Stimulated activated CD8-positive, alpha-beta memory T cell treated with anti-CD3 and anti-CD28 coated beads, Interleukin-15, amount 100 ng/mL, for 48 hours (primary cell): ENCODE measurements at regions not wholly inside any gene's neighbourhood (a gene's known extent, or its start where the extent isn't known, plus 50 kb on each side); places are given as distances from the start of the nearest gene placed in this dataset.

ENCODE experiments used
- DNase-seq, 2 donors: peaks; one replicate each; pipeline ENCODE4 v3.0.0-alpha.2; 2020; ENCODE audit warnings: low read depth in 2 of 2

DNA sequence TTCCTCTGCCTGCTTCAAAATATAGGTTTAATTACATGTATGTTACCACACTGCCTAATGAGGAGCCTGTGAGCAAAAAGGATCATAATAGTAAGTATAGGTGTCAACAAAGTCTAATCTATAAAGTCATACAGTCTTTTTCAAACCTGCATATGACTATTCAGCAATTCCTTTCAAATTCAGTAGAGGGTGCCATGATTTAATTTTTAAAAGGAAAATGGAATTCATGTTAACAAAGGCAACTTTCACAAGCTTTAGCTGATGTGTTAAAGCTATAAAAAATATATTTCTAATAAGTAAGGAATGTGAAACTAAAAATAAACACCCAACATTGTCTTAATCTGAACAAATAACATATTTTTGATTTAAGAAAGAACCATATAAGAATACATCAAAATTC lies 52.1 kb downstream of the MPP7 start:
- no peak for DNase-seq

DNA sequence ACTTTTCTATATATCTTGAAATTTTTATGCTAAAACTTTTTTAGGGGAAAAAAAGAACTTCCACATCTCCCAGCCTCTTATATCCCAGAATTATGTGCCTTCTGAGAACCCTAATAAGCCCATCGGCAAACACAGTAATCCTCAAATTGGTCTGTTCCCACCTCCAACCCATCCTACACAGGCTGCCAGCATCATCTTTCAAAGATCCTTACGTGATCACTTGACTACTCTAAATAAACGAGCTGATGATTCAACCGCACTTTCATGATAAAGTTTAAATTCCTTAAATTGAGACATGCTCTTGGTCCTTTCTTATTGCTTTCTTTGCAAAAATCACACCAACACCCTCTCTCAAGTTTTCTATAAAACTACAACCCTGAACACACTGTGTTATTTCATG lies 52.5 kb downstream of the MPP7 start:
- DNase-seq = no peak

DNA sequence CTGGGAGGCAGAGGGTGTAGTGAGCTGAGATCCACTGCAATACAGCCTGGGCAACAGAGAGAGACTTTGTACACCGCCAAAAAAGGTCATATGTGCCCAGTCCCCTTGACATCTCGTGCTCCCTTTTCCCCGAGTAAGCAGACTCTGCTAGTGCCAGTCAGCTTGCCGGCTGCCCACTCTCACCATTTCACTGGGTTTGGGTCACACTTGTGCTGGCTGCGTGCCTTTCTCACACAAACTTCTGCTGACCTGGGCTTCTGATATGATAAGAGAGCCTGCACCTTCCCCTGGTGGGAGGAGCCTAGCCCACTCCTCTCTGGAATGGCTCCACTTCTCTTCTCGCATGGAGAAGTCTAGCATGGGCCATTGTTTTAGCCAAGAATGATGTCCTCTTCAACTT lies 53.4 kb downstream of the MPP7 start:
- DNase-seq = no peak

GRCh38 chr10:28248092-28248491 lies 54.8 kb downstream of the MPP7 start:
- DNase-seq = no peak

- no peak for DNase-seq
These were observed 56.8 kb downstream of the MPP7 start for GRCh38 chr10:28246023-28246422.

GRCh38 chr10:28243923-28244322 lies 58.9 kb downstream of the MPP7 start:
- DNase-seq = no peak

GRCh38 chr10:28242555-28243204 lies 60.2 kb downstream of the MPP7 start:
- DNase-seq = no peak

- no peak for DNase-seq
These were observed 61.0 kb downstream of the MPP7 start for GRCh38 chr10:28241741-28242399.

GRCh38 chr10:28240400-28240799 lies 62.5 kb downstream of the MPP7 start:
- no peak for DNase-seq

DNA sequence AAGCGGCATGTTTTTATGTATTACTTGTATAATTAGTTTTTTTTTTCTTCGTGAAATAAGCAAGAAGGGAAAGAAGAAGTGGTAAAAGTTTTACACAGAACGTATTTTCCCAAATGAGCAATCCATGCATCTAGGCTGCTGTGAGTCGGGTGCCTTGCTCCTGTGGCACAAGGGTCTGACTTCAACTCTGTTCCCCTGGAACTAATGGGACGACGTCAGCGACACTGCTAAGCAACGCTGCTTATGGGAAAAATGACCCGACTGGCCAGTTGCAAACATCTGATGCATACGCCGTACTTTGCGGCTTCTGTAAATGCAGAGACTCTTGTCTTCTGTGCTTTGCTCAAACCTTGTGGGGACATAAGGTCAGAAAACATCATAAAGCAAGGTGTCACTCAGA lies 66.3 kb downstream of the MPP7 start:
- no peak for DNase-seq

DNA sequence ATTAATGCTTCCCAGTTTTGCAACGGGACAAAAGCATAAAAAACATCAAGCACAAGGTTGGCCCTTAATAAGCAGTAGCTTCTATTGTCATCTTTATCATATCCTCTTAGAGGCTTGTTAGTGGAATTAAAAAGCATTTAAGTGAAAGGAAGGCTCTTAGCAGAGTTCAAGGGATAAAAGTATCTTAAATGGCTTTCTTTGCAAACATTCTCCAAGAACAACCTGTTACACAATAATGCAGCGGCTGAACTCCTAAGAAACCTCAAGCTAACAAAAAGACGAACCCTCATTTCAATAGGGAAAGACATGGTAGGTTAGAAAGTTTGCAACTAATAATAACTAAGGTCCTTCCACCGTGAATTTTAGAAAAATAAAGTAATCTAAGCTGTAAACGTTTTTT lies 82.1 kb downstream of the MPP7 start:
- DNase-seq = no peak

DNA sequence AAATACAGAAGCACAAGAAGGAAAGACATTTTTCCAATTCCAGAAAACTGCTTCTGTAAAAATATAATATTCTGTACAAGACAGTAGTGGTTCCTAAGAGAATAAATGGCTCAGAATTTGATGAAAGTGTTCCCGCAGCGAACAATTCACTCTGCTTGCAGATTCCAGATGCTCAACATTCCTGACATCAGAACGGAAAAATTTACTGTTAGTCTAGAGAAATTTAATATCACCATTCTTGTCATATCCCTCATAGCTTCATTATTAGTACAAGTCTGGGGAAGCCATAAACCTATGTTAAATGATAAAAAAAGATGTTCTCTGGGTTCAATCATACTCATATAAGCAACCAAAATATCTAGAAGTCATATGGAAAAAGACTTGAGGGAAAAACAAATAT lies 83.6 kb downstream of the MPP7 start:
- no peak for DNase-seq

DNA sequence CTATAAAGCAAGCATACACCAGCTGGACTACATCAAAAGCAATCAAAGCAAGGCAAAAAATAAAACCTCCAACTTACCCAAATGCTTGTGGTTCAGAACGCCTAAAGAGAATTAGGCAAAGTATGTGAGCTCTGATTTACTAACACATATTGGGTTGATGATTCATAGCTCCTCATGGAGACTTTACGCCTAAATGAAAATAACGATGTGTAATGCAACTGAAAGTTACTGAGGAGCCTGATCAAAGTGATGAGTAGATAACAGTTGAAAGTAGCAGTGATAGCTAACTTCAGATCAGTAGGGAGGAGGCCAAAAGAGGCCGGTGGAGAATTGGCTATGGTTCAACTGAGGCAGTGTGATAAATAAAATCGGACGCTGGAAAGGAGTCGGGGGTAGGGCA lies 85.0 kb downstream of the MPP7 start:
- no peak for DNase-seq

DNA sequence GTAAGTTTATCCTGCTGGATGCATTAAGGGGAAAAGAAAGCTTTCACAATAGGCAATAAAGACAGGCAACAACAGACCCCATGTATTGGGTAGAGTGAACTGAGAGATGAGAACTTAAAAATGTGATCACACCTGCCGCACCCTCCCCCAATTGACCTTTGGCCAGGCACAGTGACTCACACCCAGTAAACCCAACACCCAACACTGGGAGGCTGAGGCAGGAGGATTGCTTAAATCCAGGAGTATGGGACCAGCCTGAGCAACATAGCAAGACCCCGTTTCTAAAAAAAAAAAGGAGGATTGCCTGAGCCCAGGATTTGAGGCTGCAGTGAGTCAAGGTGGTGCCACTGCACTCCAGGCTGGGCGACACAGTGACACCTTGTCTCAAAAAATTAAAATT lies 86.9 kb downstream of the MPP7 start:
- no peak for DNase-seq

- no peak for DNase-seq
These were observed 88.6 kb downstream of the MPP7 start for GRCh38 chr10:28214219-28214618.

- no peak for DNase-seq
These were observed 91.1 kb downstream of the MPP7 start for GRCh38 chr10:28211759-28212158.

GRCh38 chr10:28207799-28208198 lies 95.1 kb downstream of the MPP7 start:
- DNase-seq = no peak

- DNase-seq = no peak
These were observed 99.9 kb downstream of the MPP7 start for GRCh38 chr10:28202941-28203352.

- DNase-seq = no peak
These were observed 101.2 kb downstream of the MPP7 start for GRCh38 chr10:28201410-28202400.

DNA sequence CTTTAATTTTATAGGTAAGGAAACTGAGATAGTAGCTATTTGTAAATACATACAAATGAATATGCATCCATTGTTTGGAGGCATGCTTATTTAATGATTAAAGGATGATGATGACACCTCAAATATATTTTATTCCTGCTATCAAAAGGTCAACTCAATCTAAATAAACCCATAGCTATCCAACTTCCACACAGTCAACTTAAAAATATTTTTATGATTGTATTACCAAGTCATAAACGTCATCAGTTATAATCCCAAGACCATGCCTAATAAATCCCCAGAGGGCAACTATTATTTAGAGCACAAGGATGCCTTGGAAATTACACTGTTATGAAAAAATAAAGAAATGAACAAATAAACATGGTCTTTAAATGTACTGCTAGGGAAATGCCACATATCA lies 102.1 kb downstream of the MPP7 start:
- DNase-seq = no peak

- DNase-seq = no peak
These were observed 102.9 kb downstream of the MPP7 start for GRCh38 chr10:28199941-28200340.

- no peak for DNase-seq
These were observed 112.7 kb downstream of the MPP7 start for GRCh38 chr10:28190196-28190595.

DNA sequence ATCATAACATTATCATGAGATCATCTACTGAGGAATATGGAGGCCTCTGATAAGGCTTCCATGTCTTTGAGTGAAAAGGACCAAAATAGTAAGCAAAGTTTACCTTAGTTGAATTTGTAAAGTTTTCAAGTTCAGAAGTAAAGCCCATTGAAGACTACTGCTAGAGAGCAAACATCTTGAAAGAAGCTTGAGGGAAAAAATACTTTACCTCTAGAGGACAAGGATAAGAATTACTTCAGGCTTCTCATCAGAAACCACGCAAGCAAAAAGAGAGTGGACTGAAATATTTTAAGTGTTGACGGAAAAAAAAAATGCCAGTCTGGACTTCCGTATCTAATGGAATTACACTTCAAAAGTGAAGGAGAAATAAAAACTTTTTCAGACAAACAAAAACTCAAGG lies 114.3 kb downstream of the MPP7 start:
- DNase-seq = no peak
